ENCODE measurements at regions not wholly inside any gene's neighbourhood (a gene's known extent, or its start where the extent isn't known, plus 50 kb on each side); places are given as distances from the start of the nearest gene placed in this dataset.

GRCh38 chr3:5479229-5479799 lies 291.8 kb downstream of the EDEM1 start:
- Mint-ChIP-seq H3K4me1 (no peaks in the 10 kb centered on the region), H3K9me3 (peaks cover 2 to 3% of the 10 kb centered on the region in 2 donors), H3K36me3 (no peaks in the 10 kb centered on the region), H3K27me3 (ENCODE audit: low read depth in 2 of 2) (no peaks in the 10 kb centered on the region), H3K27ac (no peak overlapping the region), H3K4me3 (no peak overlapping the region)
- no peaks in the 10 kb centered on the region for H3K4me1 ChIP-seq (ENCODE audit: control insufficient read depth, insufficient read depth, low read length)
- H3K27me3 ChIP-seq (ENCODE audit: control insufficient read depth, insufficient read depth, low read length) = no peaks in the 10 kb centered on the region
- whole genome bisulfite sequencing (ENCODE audit: insufficient coverage) = 86% methylated on average over 2 of the region's 2 CpGs
- no peaks in the 10 kb centered on the region for H3K36me3 ChIP-seq (ENCODE audit: control insufficient read depth, insufficient read depth, low read length)
- H3K27ac ChIP-seq (ENCODE audit: low read length) = no peak overlapping the region
- H3K9me3 ChIP-seq (ENCODE audit: control insufficient read depth, insufficient read depth, low read length) = no peaks in the 10 kb centered on the region
- intact Hi-C loops (cut with micrococcal nuclease) = no loop called here
- H3K4me3 ChIP-seq (ENCODE audit: low read length) = no peak overlapping the region
- ATAC-seq (no peak), DNase-seq (no peak)
- TF ChIP-seq CTCF (IDR thresholded peaks at IDR 0.05) = no peak

- H3K4me3 ChIP-seq (ENCODE audit: low read length) = no peak overlapping the region
- no peaks in the 10 kb centered on the region for H3K4me1 ChIP-seq (ENCODE audit: control insufficient read depth, insufficient read depth, low read length)
- no peak for TF ChIP-seq CTCF (IDR thresholded peaks at IDR 0.05)
- H3K4me3 Mint-ChIP-seq = no peak overlapping the region
- H3K9me3 ChIP-seq (ENCODE audit: control insufficient read depth, insufficient read depth, low read length) = no peaks in the 10 kb centered on the region
- no peak overlapping the region for H3K27ac Mint-ChIP-seq
- 97% methylated on average over 8 of the region's 8 CpGs for WGBS (ENCODE audit: insufficient coverage)
- H3K36me3 ChIP-seq (ENCODE audit: control insufficient read depth, insufficient read depth, low read length) = no peaks in the 10 kb centered on the region
- H3K27me3 Mint-ChIP-seq (ENCODE audit: low read depth in 2 of 2) = no peaks in the 10 kb centered on the region
- H3K27me3 ChIP-seq (ENCODE audit: control insufficient read depth, insufficient read depth, low read length) = no peaks in the 10 kb centered on the region
- H3K9me3 Mint-ChIP-seq = no peaks in the 10 kb centered on the region
- H3K36me3 Mint-ChIP-seq = no peaks in the 10 kb centered on the region
- ATAC-seq (no peak), DNase-seq (no peak)
- no peak overlapping the region for H3K27ac ChIP-seq (ENCODE audit: low read length)
- intact Hi-C loops (cut with micrococcal nuclease) = no loop called here
- H3K4me1 Mint-ChIP-seq = no peaks in the 10 kb centered on the region
These were observed 292.7 kb downstream of the EDEM1 start for GRCh38 chr3:5480190-5480589.

- H3K36me3 Mint-ChIP-seq = no peaks in the 10 kb centered on the region
- no peaks in the 10 kb centered on the region for H3K9me3 ChIP-seq (ENCODE audit: control insufficient read depth, insufficient read depth, low read length)
- TF ChIP-seq CTCF (IDR thresholded peaks at IDR 0.05) = no peak
- no peak overlapping the region for H3K4me3 ChIP-seq (ENCODE audit: low read length)
- H3K4me3 Mint-ChIP-seq = no peak overlapping the region
- WGBS (ENCODE audit: insufficient coverage) = 78% methylated on average over 5 of the region's 5 CpGs
- no peak overlapping the region for H3K27ac Mint-ChIP-seq
- peaks cover 2 to 5% of the 10 kb centered on the region in 2 donors for H3K9me3 Mint-ChIP-seq
- DNase-seq (no peak), ATAC-seq (no peak)
- H3K4me1 Mint-ChIP-seq = no peaks in the 10 kb centered on the region
- H3K4me1 ChIP-seq (ENCODE audit: control insufficient read depth, insufficient read depth, low read length) = no peaks in the 10 kb centered on the region
- no peaks in the 10 kb centered on the region for H3K36me3 ChIP-seq (ENCODE audit: control insufficient read depth, insufficient read depth, low read length)
- intact Hi-C loops (cut with micrococcal nuclease) = no loop called here
- H3K27me3 Mint-ChIP-seq (ENCODE audit: low read depth in 2 of 2) = no peaks in the 10 kb centered on the region
- no peaks in the 10 kb centered on the region for H3K27me3 ChIP-seq (ENCODE audit: control insufficient read depth, insufficient read depth, low read length)
- H3K27ac ChIP-seq (ENCODE audit: low read length) = no peak overlapping the region
These were observed 297.9 kb downstream of the EDEM1 start for GRCh38 chr3:5485427-5485826.

- H3K27ac ChIP-seq (ENCODE audit: low read length) = no peak overlapping the region
- H3K4me1 Mint-ChIP-seq = no peaks in the 10 kb centered on the region
- no peaks in the 10 kb centered on the region for H3K4me1 ChIP-seq (ENCODE audit: control insufficient read depth, insufficient read depth, low read length)
- intact Hi-C loops (cut with micrococcal nuclease) = no loop called here
- ATAC-seq = no peak
- H3K9me3 ChIP-seq (ENCODE audit: control insufficient read depth, insufficient read depth, low read length) = no peaks in the 10 kb centered on the region
- H3K27me3 Mint-ChIP-seq (ENCODE audit: low read depth in 2 of 2) = no peaks in the 10 kb centered on the region
- no peak overlapping the region for H3K4me3 ChIP-seq (ENCODE audit: low read length)
- WGBS (ENCODE audit: insufficient coverage) = 97% methylated on average over 6 of the region's 7 CpGs
- H3K9me3 Mint-ChIP-seq = peaks cover 2 to 5% of the 10 kb centered on the region in 2 donors
- DNase-seq = no peak
- no peak overlapping the region for H3K27ac Mint-ChIP-seq
- no peaks in the 10 kb centered on the region for H3K36me3 ChIP-seq (ENCODE audit: control insufficient read depth, insufficient read depth, low read length)
- no peaks in the 10 kb centered on the region for H3K27me3 ChIP-seq (ENCODE audit: control insufficient read depth, insufficient read depth, low read length)
- no peak overlapping the region for H3K4me3 Mint-ChIP-seq
- TF ChIP-seq CTCF (IDR thresholded peaks at IDR 0.05) = no peak
- H3K36me3 Mint-ChIP-seq = no peaks in the 10 kb centered on the region
These were observed 301.3 kb downstream of the EDEM1 start for GRCh38 chr3:5488771-5489170.

Measured in natural killer cell (primary cell).